ENCODE measurements at regions not wholly inside any gene's neighbourhood (a gene's known extent, or its start where the extent isn't known, plus 50 kb on each side); places are given as distances from the start of the nearest gene placed in this dataset.

DNA sequence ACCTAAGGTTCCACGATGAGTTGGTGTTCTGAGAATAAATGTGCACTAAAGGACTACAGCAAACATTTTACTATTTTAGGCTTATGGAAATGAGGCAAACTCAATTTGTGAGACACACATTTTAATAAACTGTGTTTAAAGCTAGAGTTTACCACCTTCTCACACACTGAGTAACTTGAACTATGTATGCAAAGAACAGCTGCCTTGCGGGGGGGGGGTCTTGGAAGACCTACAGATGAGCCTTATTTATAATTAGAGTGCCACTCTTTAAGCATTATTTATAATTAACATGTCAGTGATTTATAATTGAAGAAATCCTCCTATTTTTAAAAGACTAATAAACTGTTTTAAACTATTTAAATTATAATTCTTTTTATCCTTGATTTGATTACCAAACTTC, 300.4 kb downstream of the DLEU7 start:
- BruUV-seq (replicated peaks) = no TSS peak
- H3K4me2 ChIP-seq (ENCODE audit: low read depth, low read length) = peak overlapping the region; percentile 16; the same call in 1 of the 2 replicates
- no peaks in the 10 kb centered on the region for H4K20me1 ChIP-seq (ENCODE audit: insufficient read depth, low read length)
- H3K27ac ChIP-seq (ENCODE audit: insufficient read depth, low read length) = no peak overlapping the region
- no peaks in the 10 kb centered on the region for H3K9me3 ChIP-seq (ENCODE audit: control insufficient read depth, insufficient read depth, low read length)
- WGBS, 2 experiments (ENCODE audit: extremely low coverage in 2 of 2, insufficient read length in 1 of 2) = no CpG with 5 or more reads among the region's 2 CpGs
- H4K8ac ChIP-seq (ENCODE audit: low read depth in 2 of 2, low read length in 2 of 2) = no peak overlapping the region
- H2AK5ac ChIP-seq (ENCODE audit: low read depth, low read length) = no peak overlapping the region
- ATAC-seq (ENCODE audit: low read depth) (no peak), DNase-seq (no peak)
- no peak overlapping the region for H3K56ac ChIP-seq (ENCODE audit: extremely low read depth, insufficient read depth, low read length)
- H2BK20ac ChIP-seq (ENCODE audit: low read depth, low read length) = no peak overlapping the region
- no peak overlapping the region for H2AK9ac ChIP-seq (replicated peaks; ENCODE audit: low read depth, low read length, poor library complexity)
- no peaks in the 10 kb centered on the region; the same call in 1 of the 2 replicates for H3K27me3 ChIP-seq (ENCODE audit: control insufficient read depth, insufficient read depth, low read length)
- no peak overlapping the region for H2BK120ac ChIP-seq (ENCODE audit: low read depth, low read length)
- no peak overlapping the region for H3K14ac ChIP-seq (replicated peaks; ENCODE audit: low read depth, low read length)
- H4K5ac ChIP-seq (ENCODE audit: low read depth, low read length) = no peak overlapping the region
- no peak overlapping the region for H2BK15ac ChIP-seq (ENCODE audit: low read depth, low read length)
- H4K91ac ChIP-seq (ENCODE audit: insufficient read depth, low read depth, low read length) = no peak overlapping the region
- dilution Hi-C loops (cut with HindIII; ENCODE audit: low sequenced_read_pairs, unreplicated experiment) = no loop called here
- H3K9ac ChIP-seq (ENCODE audit: low read depth, low read length) = no peak overlapping the region
- H3K4me1 ChIP-seq (ENCODE audit: control insufficient read depth, insufficient read depth, low read length) = no peaks in the 10 kb centered on the region; the same call in 1 of the 2 replicates
- in situ Hi-C loops (cut with MboI; ENCODE audit: low sequenced_read_pairs) = no loop called here
- CTCF ChIA-PET = interaction anchor here (1.3 kb wide), 1 partner anchor 461 kb away, joined by 3 read pairs; no protein-coding TSS in a partner anchor
- intact Hi-C loops (cut with micrococcal nuclease) = loop anchor here (5.0 kb wide), 1 partner anchor 529 kb away; no protein-coding TSS in a partner anchor
- no peak overlapping the region for H3K4me3 ChIP-seq (ENCODE audit: insufficient read depth, low read depth, low read length)
- 0 out of 2 replicates have a peak overlapping the region, but pooled peaks have one; percentile 47 for H3K18ac ChIP-seq (ENCODE audit: low read depth, low read length)
- H3K4ac ChIP-seq (ENCODE audit: low read depth, low read length) = no peak overlapping the region
- H3K36me3 ChIP-seq (ENCODE audit: control insufficient read depth, insufficient read depth, low read length) = no peaks in the 10 kb centered on the region
- H3K79me1 ChIP-seq (ENCODE audit: low read depth in 1 of 2, low read length in 2 of 2) = no peaks in the 10 kb centered on the region
- no peak overlapping the region for H3K23ac ChIP-seq (ENCODE audit: low read depth, low read length)
- no peak overlapping the region for H2AFZ ChIP-seq (replicated peaks; ENCODE audit: low read length, poor library complexity)
- H3K9me1 ChIP-seq (ENCODE audit: insufficient read depth, low read length) = no peaks in the 10 kb centered on the region
- POLR2A ChIA-PET (ENCODE audit: unreplicated experiment) = interaction anchor here (0.6 kb wide), 2 partner anchors 46 to 473 kb away, joined by 5 to 16 read pairs; no protein-coding TSS in a partner anchor
- no peak for TF ChIP-seq CHD1 (IDR thresholded peaks at IDR 0.05; ENCODE audit: low read depth, low read length)
- no peak for TF ChIP-seq RAD21 (IDR thresholded peaks at IDR 0.05; ENCODE audit: low read length)
- TF ChIP-seq ELK1 (IDR thresholded peaks at IDR 0.05; ENCODE audit: borderline replicate concordance, low read depth, low read length) = no peak
- no peak for TF ChIP-seq FOS (IDR thresholded peaks at IDR 0.05; ENCODE audit: low read depth, low read length)
- no peak for TF ChIP-seq NFE2L2 (IDR thresholded peaks at IDR 0.05; ENCODE audit: low read depth, low read length)
- no peak for TF ChIP-seq USF2 (IDR thresholded peaks at IDR 0.05; ENCODE audit: low read depth, low read length)
- no peak for TF ChIP-seq MAFK (IDR thresholded peaks at IDR 0.05; ENCODE audit: low read depth, low read length)
- TF ChIP-seq CEBPB (IDR thresholded peaks at IDR 0.05; ENCODE audit: low read depth, low read length) = no peak
- no peak for TF ChIP-seq MXI1 (IDR thresholded peaks at IDR 0.05; ENCODE audit: borderline replicate concordance, low read depth, low read length)
- TF ChIP-seq RFX5 (IDR thresholded peaks at IDR 0.05; ENCODE audit: low read depth, low read length) = no peak
- no peak overlapping the region for H2BK5ac ChIP-seq (ENCODE audit: low read depth, low read length, poor library complexity, severe bottlenecking)
